AG04450 (cell line): ENCODE measurements at regions not wholly inside any gene's neighbourhood (a gene's known extent, or its start where the extent isn't known, plus 50 kb on each side); places are given as distances from the start of the nearest gene placed in this dataset.

Experiments
- CTCF ChIA-PET: fragments of 300-600, 350-600 bp; formaldehyde crosslinking; extraction: SDS; loops from one replicate; lab custom pipeline; 2022; ENCODE audit warnings: antibody characterized with exemption, inconsistent platforms; lab: Charles Lee
- POLR2A ChIA-PET: fragments of 350-600 bp; formaldehyde crosslinking; extraction: SDS; loops from one replicate; lab custom pipeline; 2021; ENCODE audit warnings: antibody characterized with exemption, inconsistent platforms; lab: Yijun Ruan, JAX
- DNase-seq: peaks from one replicate; pipeline ENCODE4 v3.0.0-alpha.2; 2011; ENCODE audit warnings: low read depth, low spot score
- H3K27ac ChIP-seq: one replicate; pipeline ENCODE4 v1.5.1; 2012; ENCODE audit warnings: low read depth, low read length, control low read depth
- H3K27me3 ChIP-seq: one replicate; pipeline ENCODE4 v1.6.0; 2012; ENCODE audit warnings: low read length; ENCODE audit not compliant: control insufficient read depth, insufficient read depth
- H3K4me3 ChIP-seq: 2 replicates; pipeline ENCODE4 v1.5.1; 2011; ENCODE audit warnings: mild to moderate bottlenecking, low read depth, low read length, control low read depth
- H3K9me3 ChIP-seq: 2 replicates; pipeline ENCODE4 v1.5.1; 2012; ENCODE audit warnings: low read length; ENCODE audit not compliant: control insufficient read depth, insufficient read depth
- CTCF ChIP-seq: IDR thresholded peaks from 2 replicates; pipeline ENCODE4 v1.5.1; 2011; ENCODE audit warnings: low read depth, low read length, control low read depth, inconsistent platforms

- DNase-seq: no peak
- ChIA-PET CTCF (interaction anchor here (1.2 to 20.9 kb wide), 5 partner anchors 12 to 108 kb away, joined by 3 to 685 read pairs (median 6); partner anchors contain the start of gene IL12A), POLR2A (interaction anchor here (1.0 kb wide), 1 partner anchor 14 kb away, joined by 3 read pairs; no protein-coding TSS in a partner anchor)
- H3K9me3 ChIP-seq: no peaks in the 10 kb centered on the region
- H3K27me3 ChIP-seq: no peaks in the 10 kb centered on the region
- no peak for TF ChIP-seq CTCF
- no peak overlapping the region for H3K27ac ChIP-seq
- H3K4me3 ChIP-seq: no peak overlapping the region
These were observed 91.1 kb upstream of the IL12A start for GRCh38 chr3:159897331-159898075.

DNA sequence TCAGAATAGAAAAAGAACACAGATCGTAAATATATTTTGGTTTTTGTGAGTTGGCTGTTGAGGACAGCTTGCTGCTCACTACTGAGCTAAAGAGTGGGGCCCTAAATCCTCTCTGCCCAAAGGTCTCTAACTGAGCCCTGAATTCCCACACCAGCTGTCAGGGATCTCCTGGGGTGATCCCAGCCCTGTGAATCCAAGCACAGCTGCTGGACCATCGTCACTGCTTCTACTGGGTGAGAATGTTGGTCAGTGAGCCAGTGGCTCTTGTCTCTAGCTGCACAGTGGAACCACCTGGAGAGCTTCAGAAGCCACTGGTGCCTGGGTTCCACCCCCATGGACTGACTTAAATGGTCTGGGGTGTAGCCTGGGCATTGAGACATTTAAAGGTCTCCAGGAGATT, 90.5 kb upstream of the IL12A start:
- no peak for TF ChIP-seq CTCF
- Histone ChIP-seq H3K27me3 (no peaks in the 10 kb centered on the region), H3K9me3 (no peaks in the 10 kb centered on the region), H3K27ac (peak overlapping the region; percentile 62), H3K4me3 (no peak overlapping the region)
- CTCF ChIA-PET: interaction anchor here (1.2 to 20.9 kb wide), 5 partner anchors 12 to 108 kb away, joined by 3 to 685 read pairs (median 6); partner anchors contain the start of gene IL12A
- no peak for DNase-seq
- POLR2A ChIA-PET: interaction anchor here (1.0 kb wide), 1 partner anchor 15 kb away, joined by 3 read pairs; no protein-coding TSS in a partner anchor

- TF ChIP-seq CTCF: no peak
- Histone ChIP-seq H3K27me3 (no peaks in the 10 kb centered on the region), H3K4me3 (no peak overlapping the region), H3K27ac (no peak overlapping the region), H3K9me3 (no peaks in the 10 kb centered on the region)
- ChIA-PET CTCF (interaction anchor here (1.7 to 20.9 kb wide), 3 partner anchors 14 to 107 kb away, joined by 6 to 685 read pairs (median 71); no protein-coding TSS in a partner anchor), POLR2A (no interaction called here)
- no peak for DNase-seq
These were observed 89.5 kb upstream of the IL12A start for GRCh38 chr3:159899166-159899565.

DNA sequence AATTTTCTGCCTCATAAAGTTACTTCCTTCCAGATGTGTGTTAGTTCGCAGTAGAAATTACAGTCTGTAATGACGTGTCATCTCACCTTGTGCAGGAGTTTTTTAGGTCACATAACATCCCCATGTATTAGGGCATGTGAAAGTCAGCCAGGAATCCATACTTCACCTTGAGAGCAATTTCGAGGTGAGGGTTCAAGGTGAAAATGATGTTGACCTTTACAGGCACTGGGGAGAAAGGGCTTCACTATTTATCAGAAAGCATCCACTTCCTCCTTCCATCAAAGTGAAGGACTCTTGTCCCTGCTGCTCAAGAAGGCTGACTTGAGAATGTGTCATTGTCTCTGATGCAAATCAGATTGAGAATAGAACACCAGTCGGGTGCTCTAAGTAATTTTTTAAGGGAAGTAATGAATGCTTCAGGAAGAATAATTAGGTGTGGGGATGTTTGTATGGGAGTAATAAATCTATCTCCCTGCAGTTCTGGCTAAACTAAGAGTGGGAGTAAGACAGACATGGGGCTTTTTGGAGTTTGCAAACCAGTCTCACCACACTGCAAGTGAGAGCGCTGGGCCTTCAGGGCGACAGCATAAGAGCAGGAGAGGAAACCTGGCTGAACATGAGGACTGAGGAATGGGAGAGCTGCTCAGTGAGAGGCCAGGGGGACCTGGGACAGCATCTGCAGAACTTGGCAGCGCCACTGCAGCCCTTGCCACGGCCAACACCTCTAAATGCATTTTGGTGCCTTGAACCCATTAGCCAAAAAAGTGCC, 85.9 kb upstream of the IL12A start:
- ChIA-PET CTCF (interaction anchor here (1.2 to 20.9 kb wide), 2 partner anchors 18 to 103 kb away, joined by 4 to 685 read pairs; no protein-coding TSS in a partner anchor), POLR2A (no interaction called here)
- no peak for DNase-seq
- TF ChIP-seq CTCF: no peak
- H3K9me3 ChIP-seq: no peaks in the 10 kb centered on the region
- H3K27me3 ChIP-seq: no peaks in the 10 kb centered on the region
- H3K4me3 ChIP-seq: no peak overlapping the region
- no peak overlapping the region for H3K27ac ChIP-seq

DNA sequence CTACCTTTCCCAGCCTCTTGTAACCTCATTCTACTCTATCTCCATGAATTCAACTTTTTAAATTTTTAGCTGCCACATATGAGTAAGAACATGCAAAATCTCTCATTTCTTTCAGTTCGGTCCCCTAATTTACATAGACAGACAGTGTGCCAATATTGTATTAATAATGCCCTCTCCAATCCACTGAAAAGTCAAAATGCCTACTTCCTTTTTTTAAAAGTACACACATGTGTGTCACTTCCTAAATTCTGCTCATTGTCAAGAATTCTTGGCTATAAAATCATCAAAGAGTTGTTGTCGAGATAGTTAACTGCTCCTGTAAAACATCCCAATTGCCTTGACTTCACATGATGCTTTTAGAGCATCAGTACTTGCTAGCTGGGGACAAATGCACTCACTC, 84.2 kb upstream of the IL12A start:
- POLR2A ChIA-PET: no interaction called here
- no peak for TF ChIP-seq CTCF
- Histone ChIP-seq H3K27ac (no peak overlapping the region), H3K9me3 (no peaks in the 10 kb centered on the region), H3K27me3 (no peaks in the 10 kb centered on the region), H3K4me3 (no peak overlapping the region)
- DNase-seq: no peak
- CTCF ChIA-PET: interaction anchor here (0.7 to 2.9 kb wide), 5 partner anchors 20 to 259 kb away, joined by 3 to 12 read pairs (median 6); no protein-coding TSS in a partner anchor
